GM12878 (cell line): ENCODE measurements at regions not wholly inside any gene's neighbourhood (a gene's known extent, or its start where the extent isn't known, plus 50 kb on each side); places are given as distances from the start of the nearest gene placed in this dataset.
A peak's percentile ranks its signal among the peaks of the same experiment; 100 is the strongest.

Source experiments
- ATAC-seq: fragments of 200-7000 bp; cut with Tn5 transposase; 3 replicates; pipeline ENCODE4 v1.9.1; 2020; ENCODE audit warnings: mild to moderate bottlenecking, moderate library complexity
- BruUV-seq: library from RNA; stranded (reverse); fragments of 400-500 nt; replicated peaks from 2 replicates; lab custom pipeline; 2021; lab: Mats Ljungman, UMichigan
- CTCF ChIA-PET: fragments of 300-600 bp; sonication (Branson Sonifier 250); formaldehyde crosslinking; extraction: SDS; loops from one replicate; lab custom pipeline; 2021; ENCODE audit warnings: inconsistent platforms; lab: Yijun Ruan, JAX
- POLR2A ChIA-PET: fragments of 350-600 bp; formaldehyde crosslinking; extraction: SDS; loops from one replicate; lab custom pipeline; 2021; ENCODE audit warnings: inconsistent platforms; lab: Charles Lee
- RAD21 ChIA-PET: fragments of 300-600 bp; sonication (Branson Sonifier 250); formaldehyde crosslinking; loops from one replicate; lab custom pipeline; 2023; ENCODE audit warnings: antibody characterized with exemption; ENCODE audit not compliant: unreplicated experiment; lab: Charles Lee
- SMC1A ChIA-PET: fragments of 300-600 bp; sonication (Branson Sonifier 250); formaldehyde crosslinking; loops from one replicate; lab custom pipeline; 2023; ENCODE audit not compliant: unreplicated experiment, uncharacterized antibody; lab: Charles Lee
- DNase-seq: peaks from one replicate; pipeline ENCODE4 v3.0.0-alpha.2; 2011; ENCODE audit warnings: low read depth, low spot score
- FAIRE-seq: peaks from 3 replicates; lab custom pipeline; 2011; peaks lifted over from hg19 to GRCh38; lab: Jason Lieb, UNC
- H2AFZ ChIP-seq: 2 replicates; pipeline ENCODE4 v1.6.0; 2011; ENCODE audit warnings: low read depth, low read length, control low read depth; ENCODE audit not compliant: control insufficient read depth
- H3K27ac ChIP-seq: 2 replicates; pipeline ENCODE4 v1.5.1; 2011; ENCODE audit warnings: control low read depth; ENCODE audit not compliant: control insufficient read depth, insufficient read depth
- H3K27me3 ChIP-seq, 2 experiments: replicated peaks in 1 of 2; 2 replicates each; pipeline versions ENCODE4 v1.6.0 to v1.6.1; 2011; ENCODE audit warnings: low read length in 1 of 2; ENCODE audit not compliant: control insufficient read depth in 2 of 2, insufficient read depth in 2 of 2
- H3K36me3 ChIP-seq, 2 experiments: 2 replicates each; pipeline ENCODE4 v1.5.1; 2011; ENCODE audit warnings: low read length in 1 of 2; ENCODE audit not compliant: control insufficient read depth in 2 of 2, insufficient read depth in 2 of 2
- H3K4me1 ChIP-seq: 2 replicates; pipeline ENCODE4 v1.6.1; 2011; ENCODE audit warnings: mild to moderate bottlenecking, low read length, moderate library complexity, mixed read lengths; ENCODE audit not compliant: control insufficient read depth, insufficient read depth
- H3K4me2 ChIP-seq: 2 replicates; pipeline ENCODE4 v1.6.0; 2011; ENCODE audit warnings: control low read depth; ENCODE audit not compliant: control insufficient read depth, insufficient read depth
- H3K4me3 ChIP-seq: fragments of 200-600 bp; sonication (generic); 2 replicates; pipeline ENCODE4 v1.5.1; 2016
- H3K79me2 ChIP-seq: 2 replicates; pipeline ENCODE4 v1.6.0; 2011; ENCODE audit warnings: low read length; ENCODE audit not compliant: control insufficient read depth, insufficient read depth
- H3K9ac ChIP-seq: 2 replicates; pipeline ENCODE4 v1.8.0; 2011; ENCODE audit warnings: low read length, control low read depth, mixed read lengths; ENCODE audit not compliant: control insufficient read depth, insufficient read depth
- H3K9me3 ChIP-seq: replicated peaks from 3 replicates; pipeline ENCODE4 v1.5.1; 2011; ENCODE audit warnings: mild to moderate bottlenecking, low read length; ENCODE audit not compliant: control insufficient read depth, insufficient read depth
- H4K20me1 ChIP-seq: 2 replicates; pipeline ENCODE4 v1.6.0; 2011; ENCODE audit not compliant: control insufficient read depth, insufficient read depth
- CBFB ChIP-seq: IDR thresholded peaks from 2 replicates; pipeline ENCODE4 v1.6.1; 2016; ENCODE audit warnings: antibody characterized with exemption, low read depth
- CEBPZ ChIP-seq: fragments of 150-350 bp; IDR thresholded peaks from 2 replicates; pipeline ENCODE4 v1.6.1; 2016; ENCODE audit warnings: low read depth, low read length
- CTCF ChIP-seq, 3 experiments: IDR thresholded peaks in 2 of 3; conservative IDR thresholded peaks in 1 of 3; 2 replicates each; pipeline ENCODE4 v1.5.1; 2011; ENCODE audit warnings: low read depth in 3 of 3, low read length in 3 of 3, mild to moderate bottlenecking in 3 of 3, control low read depth in 2 of 3, moderate library complexity in 2 of 3, inconsistent platforms in 1 of 3, mixed read lengths in 1 of 3; ENCODE audit not compliant: control insufficient read depth in 2 of 3, insufficient read depth in 1 of 3; ENCODE audit errors: extremely low read depth in 1 of 3
- HDAC6 ChIP-seq: fragments of 200-600 bp; sonication (generic); IDR thresholded peaks from one replicate; pipeline ENCODE4 v1.8.0; 2017; ENCODE audit warnings: antibody characterized with exemption; ENCODE audit not compliant: unreplicated experiment
- IKZF1 ChIP-seq: fragments of 450-650 bp; conservative IDR thresholded peaks from 2 replicates; pipeline ENCODE4 v1.6.1; 2017; ENCODE audit warnings: antibody characterized with exemption, mild to moderate bottlenecking
- IRF3 ChIP-seq: fragments of 450-650 bp; IDR thresholded peaks from 2 replicates; pipeline ENCODE4 v1.6.1; 2014; ENCODE audit warnings: mild to moderate bottlenecking
- MEF2B ChIP-seq: fragments of 450-650 bp; IDR thresholded peaks from 2 replicates; pipeline ENCODE4 v1.6.1; 2018; ENCODE audit warnings: mild to moderate bottlenecking, moderate library complexity; ENCODE audit not compliant: partially characterized antibody, poor library complexity, severe bottlenecking
- MTA2 ChIP-seq: fragments of 450-650 bp; IDR thresholded peaks from 2 replicates; pipeline ENCODE4 v1.6.1; 2016; ENCODE audit warnings: low read depth, mild to moderate bottlenecking, moderate library complexity
- NR2C2 ChIP-seq: IDR thresholded peaks from 2 replicates; pipeline ENCODE4 v1.6.1; 2011; ENCODE audit warnings: borderline replicate concordance, low read depth; ENCODE audit not compliant: control insufficient read depth, insufficient read length
- PAX5 ChIP-seq: IDR thresholded peaks from 2 replicates; pipeline ENCODE4 v1.6.1; 2011; ENCODE audit warnings: low read depth, low read length, borderline replicate concordance
- PML ChIP-seq: IDR thresholded peaks from 2 replicates; pipeline ENCODE4 v1.6.1; 2012; ENCODE audit warnings: low read length, inconsistent platforms
- POU2F2 ChIP-seq: IDR thresholded peaks from 3 replicates; pipeline ENCODE4 v1.6.1; 2011; ENCODE audit warnings: low read depth, mild to moderate bottlenecking, low read length, borderline replicate concordance
- RAD21 ChIP-seq: IDR thresholded peaks from 2 replicates; pipeline ENCODE4 v1.6.1; 2011; ENCODE audit warnings: mild to moderate bottlenecking, low read depth, low read length, moderate library complexity; ENCODE audit not compliant: insufficient read depth
- RFX5 ChIP-seq: IDR thresholded peaks from 2 replicates; pipeline ENCODE4 v1.6.1; 2011; ENCODE audit warnings: low read depth, low read length, improper control_type of control experiment
- SP1 ChIP-seq: IDR thresholded peaks from one replicate; pipeline ENCODE4 v1.6.1; 2011; ENCODE audit warnings: low read depth, low read length
- SPI1 ChIP-seq: IDR thresholded peaks from 2 replicates; pipeline ENCODE4 v1.6.1; 2011; ENCODE audit warnings: low read depth, mild to moderate bottlenecking, low read length, moderate library complexity, borderline replicate concordance; ENCODE audit not compliant: insufficient read depth
- WGBS: methylation state at CpG from one replicate; pipeline ENCODE4 v1.1.6; 2016; ENCODE audit warnings: low lambda C conversion rate; ENCODE audit not compliant: insufficient replicate concordance, insufficient coverage; ENCODE audit errors: missing lambda C conversion rate; 5-methylcytosine and 5-hydroxymethylcytosine counted together
- in situ Hi-C: fragments of 300-500 bp; cut with MboI; formaldehyde crosslinking; loops from 9 replicates; pipeline ENCODE4 v1.14.3; 2018; ENCODE audit warnings: mixed read lengths
- intact Hi-C: fragments of 100-400 bp; cut with micrococcal nuclease; formaldehyde crosslinking; loops from one replicate; pipeline ENCODE4 v1.14.2; 2022; ENCODE audit not compliant: unreplicated experiment

GRCh38 chr2:108182489-108182888 is 57.3 kb upstream of the SULT1C3 start:
- ChIA-PET CTCF (interaction anchor here (0.6 kb wide), 1 partner anchor 519 kb away, joined by 3 read pairs; no protein-coding TSS in a partner anchor), SMC1A (no interaction called here), RAD21 (interaction anchor here (0.9 kb wide), 1 partner anchor 13 kb away, joined by 3 read pairs; no protein-coding TSS in a partner anchor), POLR2A (no interaction called here)
- Histone ChIP-seq H3K27ac (no peak overlapping the region), H3K27me3 (no peaks in the 10 kb centered on the region), H4K20me1 (no peaks in the 10 kb centered on the region; the same call in 1 of the 2 replicates), H3K79me2 (no peaks in the 10 kb centered on the region), H3K4me3 (no peak overlapping the region), H3K36me3 (no peaks in the 10 kb centered on the region), H3K9ac (no peak overlapping the region), H3K9me3 (no peaks in the 10 kb centered on the region), H2AFZ (no peak overlapping the region), H3K4me2 (no peak overlapping the region), H3K4me1 (no peaks in the 10 kb centered on the region)
- ATAC-seq (peak; percentile 68), DNase-seq (no peak), FAIRE-seq (no peak)
- WGBS = 27% methylated on average over 7 of the region's 7 CpGs
- in situ Hi-C loops = no loop called here
- no TSS peak for BruUV-seq
- TF ChIP-seq MTA2 (no peak), CTCF (IDR thresholded peaks at IDR 0.05 in 2 of 3, conservative IDR thresholded peaks at IDR 0.05 in 1 of 3; ENCODE audit: control insufficient read depth in 2 of 3, extremely low read depth in 1 of 3, insufficient read depth in 1 of 3, low read depth in 3 of 3, low read length in 3 of 3) (peak; percentile 18 to 32 (median 22); a peak in 3 of 6 replicates), PML (no peak), POU2F2 (no peak), SPI1 (no peak), SP1 (no peak), IRF3 (no peak), MEF2B (no peak), HDAC6 (no peak), RFX5 (no peak), RAD21 (peak; percentile 29; the same call in 1 of the 2 replicates), PAX5 (no peak), CEBPZ (no peak), NR2C2 (no peak), IKZF1 (no peak), CBFB (no peak)
- intact Hi-C loops = loop anchor here (5.0 to 10.0 kb wide), 3 partner anchors 245 to 1548 kb away; no protein-coding TSS in a partner anchor
